GM20000 (cell line): ENCODE measurements at regions not wholly inside any gene's neighbourhood (a gene's known extent, or its start where the extent isn't known, plus 50 kb on each side); places are given as distances from the start of the nearest gene placed in this dataset.

Experiments used
- DNase-seq: peaks from one replicate; pipeline ENCODE4 v3.0.0; 2012; ENCODE audit warnings: low spot score
- CTCF ChIP-seq: IDR thresholded peaks from 2 replicates; pipeline ENCODE4 v1.5.1; 2012; ENCODE audit warnings: mild to moderate bottlenecking, control low read depth; ENCODE audit errors: extremely low read depth, missing control alignments

- TF ChIP-seq CTCF = no peak
- no peak for DNase-seq
These were observed 271.7 kb upstream of the CAMK1G start for GRCh38 chr1:209311770-209312169.

- no peak for TF ChIP-seq CTCF
- DNase-seq = no peak
These were observed 266.6 kb upstream of the CAMK1G start for GRCh38 chr1:209316929-209317328.

- no peak for DNase-seq
- no peak for TF ChIP-seq CTCF
These were observed 265.1 kb upstream of the CAMK1G start for GRCh38 chr1:209318181-209319056.

- DNase-seq = no peak
- TF ChIP-seq CTCF = no peak
These were observed 264.5 kb upstream of the CAMK1G start for GRCh38 chr1:209319057-209319432.

- DNase-seq = no peak
- TF ChIP-seq CTCF = no peak
These were observed 264.0 kb upstream of the CAMK1G start for GRCh38 chr1:209319549-209319948.

GRCh38 chr1:209323743-209324142, 259.8 kb upstream of the CAMK1G start:
- TF ChIP-seq CTCF = no peak
- DNase-seq = no peak

GRCh38 chr1:209324901-209325871, 258.3 kb upstream of the CAMK1G start:
- no peak for DNase-seq
- TF ChIP-seq CTCF = no peak
